Calu3 (cell line): ENCODE measurements at regions not wholly inside any gene's neighbourhood (a gene's known extent, or its start where the extent isn't known, plus 50 kb on each side); places are given as distances from the start of the nearest gene placed in this dataset.
A peak's percentile ranks its signal among the peaks of the same experiment; 100 is the strongest.

Experiments
- BruUV-seq: library from RNA; stranded (reverse); fragments of 400-500 nt; replicated peaks from 2 replicates; lab custom pipeline; 2021; lab: Mats Ljungman, UMichigan
- CTCF ChIA-PET: fragments of 300-600 bp; sonication (Branson Sonifier 250); formaldehyde crosslinking; loops from one replicate; lab custom pipeline; 2022; ENCODE audit warnings: antibody characterized with exemption; lab: Charles Lee
- DNase-seq: peaks from one replicate; pipeline ENCODE4 v3.0.0; 2022
- H3K27ac Mint-ChIP-seq: one replicate; pipeline ENCODE4 v1.8.0; 2022; ENCODE audit warnings: mixed read lengths; ENCODE audit not compliant: unreplicated experiment
- H3K27me3 Mint-ChIP-seq: one replicate; pipeline ENCODE4 v1.8.0; 2022; ENCODE audit warnings: mixed read lengths; ENCODE audit not compliant: unreplicated experiment
- H3K36me3 Mint-ChIP-seq: one replicate; pipeline ENCODE4 v1.8.0; 2022; ENCODE audit warnings: mild to moderate bottlenecking, moderate library complexity, mixed read lengths; ENCODE audit not compliant: insufficient read depth, unreplicated experiment
- H3K4me1 Mint-ChIP-seq: one replicate; pipeline ENCODE4 v1.8.0; 2022; ENCODE audit warnings: mild to moderate bottlenecking, low read depth, mixed read lengths; ENCODE audit not compliant: unreplicated experiment
- H3K4me3 Mint-ChIP-seq: one replicate; pipeline ENCODE4 v1.8.0; 2022; ENCODE audit warnings: mild to moderate bottlenecking, low read depth, moderate library complexity, mixed read lengths; ENCODE audit not compliant: unreplicated experiment
- H3K9me3 Mint-ChIP-seq: one replicate; pipeline ENCODE4 v1.8.0; 2022; ENCODE audit warnings: low read depth, mixed read lengths; ENCODE audit not compliant: unreplicated experiment
- CTCF ChIP-seq: fragments of 200-600 bp; IDR thresholded peaks from one replicate; pipeline ENCODE4 v1.8.0; 2022; ENCODE audit warnings: antibody characterized with exemption; ENCODE audit not compliant: unreplicated experiment
- intact Hi-C: fragments of 100-400 bp; cut with micrococcal nuclease; formaldehyde crosslinking; loops from one replicate; pipeline ENCODE4 v1.10.0; 2022; ENCODE audit not compliant: unreplicated experiment

- H3K4me3 Mint-ChIP-seq: no peak overlapping the region
- CTCF ChIA-PET: interaction anchor here (0.6 to 1.2 kb wide), 5 partner anchors 17 to 924 kb away, joined by 3 to 4 read pairs (median 3); no protein-coding TSS in a partner anchor
- H3K4me1 Mint-ChIP-seq: peaks cover 64% of the 10 kb centered on the region
- H3K9me3 Mint-ChIP-seq: no peaks in the 10 kb centered on the region
- H3K27ac Mint-ChIP-seq: peak overlapping the region; percentile 7
- no peak for DNase-seq
- TF ChIP-seq CTCF: no peak
- no peaks in the 10 kb centered on the region for H3K27me3 Mint-ChIP-seq
- BruUV-seq: no TSS peak
- intact Hi-C loops: no loop called here
- H3K36me3 Mint-ChIP-seq: peaks cover 8% of the 10 kb centered on the region
Measured at GRCh38 chr14:32010604-32011125, 66.4 kb upstream of the ARHGAP5 start.

- intact Hi-C loops: no loop called here
- peak overlapping the region; percentile 7 for H3K27ac Mint-ChIP-seq
- peaks cover 7% of the 10 kb centered on the region for H3K36me3 Mint-ChIP-seq
- BruUV-seq: no TSS peak
- no peaks in the 10 kb centered on the region for H3K9me3 Mint-ChIP-seq
- CTCF ChIA-PET: interaction anchor here (0.6 to 1.2 kb wide), 5 partner anchors 16 to 925 kb away, joined by 3 to 4 read pairs (median 3); no protein-coding TSS in a partner anchor
- no peaks in the 10 kb centered on the region for H3K27me3 Mint-ChIP-seq
- no peak for TF ChIP-seq CTCF
- H3K4me1 Mint-ChIP-seq: peaks cover 58% of the 10 kb centered on the region
- DNase-seq: no peak
- H3K4me3 Mint-ChIP-seq: no peak overlapping the region
Measured at GRCh38 chr14:32011225-32011624, 65.9 kb upstream of the ARHGAP5 start.

- no peaks in the 10 kb centered on the region for H3K36me3 Mint-ChIP-seq
- intact Hi-C loops: no loop called here
- DNase-seq: no peak
- no peak overlapping the region for H3K4me3 Mint-ChIP-seq
- no TSS peak for BruUV-seq
- H3K9me3 Mint-ChIP-seq: no peaks in the 10 kb centered on the region
- H3K27me3 Mint-ChIP-seq: no peaks in the 10 kb centered on the region
- no peak overlapping the region for H3K27ac Mint-ChIP-seq
- TF ChIP-seq CTCF: no peak
- peaks cover 52% of the 10 kb centered on the region for H3K4me1 Mint-ChIP-seq
- CTCF ChIA-PET: no interaction called here
Measured at GRCh38 chr14:32012062-32012461, 65.0 kb upstream of the ARHGAP5 start.

- BruUV-seq: no TSS peak
- Mint-ChIP-seq H3K9me3 (no peaks in the 10 kb centered on the region), H3K27me3 (no peaks in the 10 kb centered on the region), H3K27ac (peak overlapping the region; percentile 12), H3K36me3 (no peaks in the 10 kb centered on the region), H3K4me3 (no peak overlapping the region), H3K4me1 (peaks cover 55% of the 10 kb centered on the region)
- CTCF ChIA-PET: no interaction called here
- DNase-seq: no peak
- intact Hi-C loops: no loop called here
- TF ChIP-seq CTCF: no peak
Measured at GRCh38 chr14:32012571-32012970, 64.5 kb upstream of the ARHGAP5 start.
